SK-N-SH (cell line): ENCODE measurements at regions not wholly inside any gene's neighbourhood (a gene's known extent, or its start where the extent isn't known, plus 50 kb on each side); places are given as distances from the start of the nearest gene placed in this dataset.

ENCODE experiments used
- CTCF ChIA-PET: fragments of 300-600, 350-600 bp; formaldehyde crosslinking; extraction: SDS; loops from one replicate; lab custom pipeline; 2021; lab: Yijun Ruan, JAX
- POLR2A ChIA-PET: fragments of 350-600 bp; sonication (Branson Sonifier 250); formaldehyde crosslinking; extraction: SDS; loops from one replicate; lab custom pipeline; 2020; ENCODE audit warnings: antibody characterized with exemption, inconsistent platforms; lab: Yijun Ruan, JAX
- DNase-seq: peaks from one replicate; pipeline ENCODE4 v3.0.0; 2012
- H2AFZ ChIP-seq: fragments of 200-600 bp; sonication (generic); 2 replicates; pipeline ENCODE4 v1.8.1; 2016; ENCODE audit warnings: antibody characterized with exemption, mild to moderate bottlenecking, low read depth
- H3F3A ChIP-seq: fragments of 200-600 bp; sonication (generic); replicated peaks from 2 replicates; pipeline ENCODE3; 2016; ENCODE audit warnings: antibody characterized with exemption, mild to moderate bottlenecking; ENCODE audit not compliant: insufficient read depth
- H3K27ac ChIP-seq, 2 experiments: fragments of 200-500 bp in 1 of 2; fragments of 200-600 bp in 1 of 2; sonication (Bioruptor generic) in 1 of 2; sonication (generic), shearing (Covaris generic) in 1 of 2; 2 replicates each; pipeline versions ENCODE4 v1.5.1 to v1.6.1; 2014 to 2016; ENCODE audit warnings: low read depth in 2 of 2, inconsistent platforms in 1 of 2, low read length in 1 of 2, mild to moderate bottlenecking in 1 of 2, mixed read lengths in 1 of 2
- H3K27me3 ChIP-seq: fragments of 200-600 bp; sonication (generic), shearing (Covaris generic); 2 replicates; pipeline ENCODE4 v1.6.1; 2016; ENCODE audit warnings: mixed run types; ENCODE audit not compliant: insufficient read depth
- H3K36me3 ChIP-seq, 2 experiments: fragments of 200-500 bp in 1 of 2; fragments of 200-600 bp in 1 of 2; sonication (Bioruptor generic) in 1 of 2; sonication (generic) in 1 of 2; replicated peaks in 1 of 2; 2 replicates each; pipeline versions ENCODE3 to v1.5.1; 2014 to 2016; ENCODE audit warnings: low read length in 1 of 2, mild to moderate bottlenecking in 1 of 2; ENCODE audit not compliant: insufficient read depth in 2 of 2, control insufficient read depth in 1 of 2
- H3K4me1 ChIP-seq, 2 experiments: fragments of 200-500 bp in 1 of 2; fragments of 200-600 bp in 1 of 2; sonication (Bioruptor generic) in 1 of 2; sonication (generic), shearing (Covaris generic) in 1 of 2; 2 replicates each; pipeline versions ENCODE4 v1.5.1 to v1.6.1; 2014 to 2016; ENCODE audit warnings: low read depth in 1 of 2, low read length in 1 of 2, mixed run types in 1 of 2; ENCODE audit not compliant: insufficient read depth in 2 of 2, control insufficient read depth in 1 of 2
- H3K4me2 ChIP-seq: fragments of 200-600 bp; sonication (generic), shearing (Covaris generic); 2 replicates; pipeline ENCODE4 v1.6.1; 2017; ENCODE audit warnings: mixed run types
- H3K4me3 ChIP-seq, 2 experiments: fragments of 200-500 bp in 1 of 2; fragments of 200-600 bp in 1 of 2; sonication (Bioruptor generic) in 1 of 2; sonication (generic), shearing (Covaris generic) in 1 of 2; 2 replicates each; pipeline versions ENCODE4 v1.5.1 to v1.8.1; 2014 to 2016; ENCODE audit warnings: low read depth in 2 of 2, inconsistent platforms in 1 of 2, low read length in 1 of 2, mild to moderate bottlenecking in 1 of 2, mixed read lengths in 1 of 2, moderate library complexity in 1 of 2
- H3K79me2 ChIP-seq: fragments of 200-600 bp; sonication (generic); 2 replicates; pipeline ENCODE4 v1.8.1; 2017; ENCODE audit warnings: mild to moderate bottlenecking; ENCODE audit not compliant: insufficient read depth
- H3K9ac ChIP-seq: fragments of 200-600 bp; sonication (generic); 2 replicates; pipeline ENCODE4 v1.6.1; 2017; ENCODE audit warnings: mixed run types
- H3K9me2 ChIP-seq: fragments of 200-600 bp; sonication (generic); 2 replicates; pipeline ENCODE4 v1.6.1; 2017; ENCODE audit warnings: mixed run types
- H3K9me3 ChIP-seq: fragments of 200-600 bp; sonication (generic); 2 replicates; pipeline ENCODE4 v1.6.1; 2017; ENCODE audit warnings: mixed run types, mild to moderate bottlenecking, moderate library complexity
- H4K20me1 ChIP-seq: fragments of 200-600 bp; sonication (generic); 2 replicates; pipeline ENCODE4 v1.6.1; 2017; ENCODE audit warnings: mild to moderate bottlenecking, mixed run types; ENCODE audit not compliant: insufficient read depth
- CTCF ChIP-seq: fragments of 200-600 bp; sonication (generic); IDR thresholded peaks from 2 replicates; pipeline ENCODE4 v1.6.1; 2017; ENCODE audit warnings: antibody characterized with exemption, mild to moderate bottlenecking, moderate library complexity
- FOXJ3 ChIP-seq: sonication (generic); formaldehyde crosslinking; IDR thresholded peaks from 2 replicates; pipeline ENCODE4 v1.5.1; 2020; ENCODE audit warnings: mild to moderate bottlenecking, missing genetic modification reagents
- GABPA ChIP-seq: IDR thresholded peaks from 2 replicates; pipeline ENCODE4 v1.4.0; 2012; ENCODE audit warnings: low read depth, mild to moderate bottlenecking
- GATA2 ChIP-seq: sonication (generic); formaldehyde crosslinking; IDR thresholded peaks from 2 replicates; pipeline ENCODE4 v1.5.0; 2020; ENCODE audit warnings: mild to moderate bottlenecking, missing genetic modification reagents
- MEF2A ChIP-seq: IDR thresholded peaks from 2 replicates; pipeline ENCODE4 v1.4.0; 2012; ENCODE audit warnings: low read depth, borderline replicate concordance
- NRF1 ChIP-seq: IDR thresholded peaks from 2 replicates; pipeline ENCODE4 v1.6.1; 2012; ENCODE audit warnings: low read depth, mild to moderate bottlenecking, low read length
- PBX3 ChIP-seq: IDR thresholded peaks from 2 replicates; pipeline ENCODE4; 2012
- SMC3 ChIP-seq: IDR thresholded peaks from 2 replicates; pipeline ENCODE4 v1.6.1; 2012; ENCODE audit warnings: low read depth, low read length, improper control_type of control experiment
- TAF1 ChIP-seq: IDR thresholded peaks from 2 replicates; pipeline ENCODE4 v1.6.1; 2012; ENCODE audit warnings: low read depth, mild to moderate bottlenecking, low read length, moderate library complexity, borderline replicate concordance
- TCF12 ChIP-seq: IDR thresholded peaks from 2 replicates; pipeline ENCODE4 v1.4.0; 2012
- TEAD4 ChIP-seq: IDR thresholded peaks from 2 replicates; pipeline ENCODE4 v1.4.0; 2012; ENCODE audit warnings: mild to moderate bottlenecking, borderline replicate concordance; ENCODE audit not compliant: insufficient read depth
- ZBTB33 ChIP-seq: IDR thresholded peaks from 2 replicates; pipeline ENCODE4 v1.4.0; 2012; ENCODE audit warnings: low read depth, borderline replicate concordance
- WGBS: methylation state at CpG from one replicate; pipeline ENCODE4 v1.1.6; 2017; ENCODE audit warnings: low lambda C conversion rate; 5-methylcytosine and 5-hydroxymethylcytosine counted together

- H3K79me2 ChIP-seq = no peaks in the 10 kb centered on the region
- H3K36me3 ChIP-seq = no peaks in the 10 kb centered on the region
- H4K20me1 ChIP-seq = no peaks in the 10 kb centered on the region
- no peak overlapping the region for H3K4me2 ChIP-seq
- peaks cover 59% of the 10 kb centered on the region for H3K27me3 ChIP-seq
- no peaks in the 10 kb centered on the region for H3F3A ChIP-seq
- no peak overlapping the region for H3K9ac ChIP-seq
- no peaks in the 10 kb centered on the region for H3K4me1 ChIP-seq
- no peaks in the 10 kb centered on the region for H3K9me3 ChIP-seq
- 1% methylated on average over 9 of the region's 9 CpGs for whole genome bisulfite sequencing
- TF ChIP-seq NRF1 (no peak), TEAD4 (no peak), GABPA (no peak), MEF2A (no peak), CTCF (no peak), FOXJ3 (no peak), PBX3 (no peak), TAF1 (no peak), GATA2 (CRISPR knock-in tag) (no peak), SMC3 (no peak)
- no peaks in the 10 kb centered on the region for H3K9me2 ChIP-seq
- H3K27ac ChIP-seq = no peak overlapping the region
- POLR2A ChIA-PET = no interaction called here
- CTCF ChIA-PET = no interaction called here
- no peak overlapping the region for H2AFZ ChIP-seq
- no peak overlapping the region for H3K4me3 ChIP-seq
- DNase-seq = no peak
These were observed 269.5 kb upstream of the FOXF1 start for GRCh38 chr16:86240716-86241363.

- POLR2A ChIA-PET = no interaction called here
- Histone ChIP-seq H2AFZ (no peak overlapping the region), H3K27me3 (peaks cover 67% of the 10 kb centered on the region), H3K4me2 (no peak overlapping the region), H4K20me1 (no peaks in the 10 kb centered on the region), H3K9me2 (no peaks in the 10 kb centered on the region), H3F3A (no peaks in the 10 kb centered on the region), H3K9ac (no peak overlapping the region), H3K9me3 (no peaks in the 10 kb centered on the region), H3K79me2 (no peaks in the 10 kb centered on the region), H3K4me1 (no peaks in the 10 kb centered on the region), H3K27ac (no peak overlapping the region), H3K4me3 (no peak overlapping the region), H3K36me3 (no peaks in the 10 kb centered on the region)
- CTCF ChIA-PET = no interaction called here
- 5% methylated on average over 7 of the region's 7 CpGs for WGBS
- no peak for DNase-seq
- no peak for TF ChIP-seq ZBTB33
- TF ChIP-seq TCF12 = no peak
- TF ChIP-seq, all 33 proteins: peak for 0
These were observed 268.6 kb upstream of the FOXF1 start for GRCh38 chr16:86241681-86242080.
